Osteocyte (in vitro differentiated cells): ENCODE measurements at regions not wholly inside any gene's neighbourhood (a gene's known extent, or its start where the extent isn't known, plus 50 kb on each side); places are given as distances from the start of the nearest gene placed in this dataset.
A peak's percentile ranks its signal among the peaks of the same experiment; 100 is the strongest.

Source experiments
- DNase-seq: peaks from one replicate; pipeline ENCODE4 v3.0.0; 2021; ENCODE audit warnings: mixed read lengths; ENCODE audit not compliant: unreplicated experiment; ENCODE audit errors: extremely low spot score
- H3K27ac Mint-ChIP-seq: one replicate; pipeline ENCODE4 v1.8.0; 2021; ENCODE audit warnings: mild to moderate bottlenecking, mixed read lengths; ENCODE audit not compliant: unreplicated experiment
- H3K27me3 Mint-ChIP-seq: one replicate; pipeline ENCODE4 v1.8.0; 2021; ENCODE audit warnings: mixed read lengths; ENCODE audit not compliant: unreplicated experiment
- H3K36me3 Mint-ChIP-seq: one replicate; pipeline ENCODE4 v1.8.0; 2021; ENCODE audit warnings: mixed read lengths; ENCODE audit not compliant: unreplicated experiment
- H3K4me1 Mint-ChIP-seq: one replicate; pipeline ENCODE4 v1.8.0; 2021; ENCODE audit warnings: mixed read lengths; ENCODE audit not compliant: unreplicated experiment
- H3K4me3 Mint-ChIP-seq: one replicate; pipeline ENCODE4 v1.8.0; 2021; ENCODE audit warnings: mild to moderate bottlenecking, moderate library complexity, mixed read lengths; ENCODE audit not compliant: unreplicated experiment
- H3K9me3 Mint-ChIP-seq: one replicate; pipeline ENCODE4 v1.8.0; 2021; ENCODE audit warnings: mixed read lengths; ENCODE audit not compliant: unreplicated experiment
- CTCF ChIP-seq: fragments of 200-600 bp; sonication (generic); IDR thresholded peaks from 2 replicates; pipeline ENCODE4 v1.5.0; 2021; ENCODE audit warnings: antibody characterized with exemption, mild to moderate bottlenecking, moderate library complexity

- Mint-ChIP-seq H3K4me3 (no peak overlapping the region), H3K27me3 (no peaks in the 10 kb centered on the region), H3K36me3 (no peaks in the 10 kb centered on the region), H3K27ac (no peak overlapping the region), H3K4me1 (peaks cover 26% of the 10 kb centered on the region), H3K9me3 (no peaks in the 10 kb centered on the region)
- no peak for DNase-seq
- TF ChIP-seq CTCF = no peak
Measured at GRCh38 chr1:193412748-193413147, 226.3 kb upstream of the B3GALT2 start.

GRCh38 chr1:193411714-193412113, 225.3 kb upstream of the B3GALT2 start:
- H3K27ac Mint-ChIP-seq = no peak overlapping the region
- H3K4me3 Mint-ChIP-seq = no peak overlapping the region

GRCh38 chr1:193411215-193411614, 224.8 kb upstream of the B3GALT2 start:
- peaks cover 21% of the 10 kb centered on the region for H3K4me1 Mint-ChIP-seq
- H3K27ac Mint-ChIP-seq = no peak overlapping the region
- H3K9me3 Mint-ChIP-seq = no peaks in the 10 kb centered on the region
- H3K4me3 Mint-ChIP-seq = no peak overlapping the region
- no peaks in the 10 kb centered on the region for H3K27me3 Mint-ChIP-seq
- H3K36me3 Mint-ChIP-seq = no peaks in the 10 kb centered on the region
- no peak for TF ChIP-seq CTCF
- no peak for DNase-seq

More at GRCh38 chr1:193411714-193412113, 225.3 kb upstream of the B3GALT2 start:
- Mint-ChIP-seq H3K9me3 (no peaks in the 10 kb centered on the region), H3K27me3 (no peaks in the 10 kb centered on the region), H3K36me3 (no peaks in the 10 kb centered on the region), H3K4me1 (peaks cover 21% of the 10 kb centered on the region)
- DNase-seq = no peak
- TF ChIP-seq CTCF = no peak

- Mint-ChIP-seq H3K4me1 (peaks cover 21% of the 10 kb centered on the region), H3K27me3 (no peaks in the 10 kb centered on the region), H3K36me3 (no peaks in the 10 kb centered on the region), H3K4me3 (peak overlapping the region; percentile 28), H3K9me3 (peaks cover 4% of the 10 kb centered on the region), H3K27ac (peak overlapping the region; percentile 70)
- DNase-seq = no peak
- no peak for TF ChIP-seq CTCF
Measured at GRCh38 chr1:193408782-193409293, 222.4 kb upstream of the B3GALT2 start.

- Mint-ChIP-seq H3K4me3 (no peak overlapping the region), H3K36me3 (no peaks in the 10 kb centered on the region), H3K27me3 (no peaks in the 10 kb centered on the region), H3K9me3 (peaks cover 4% of the 10 kb centered on the region), H3K27ac (no peak overlapping the region), H3K4me1 (peaks cover 16% of the 10 kb centered on the region)
- TF ChIP-seq CTCF = peak; percentile 80
- DNase-seq = no peak
Measured at GRCh38 chr1:193406901-193407300, 220.5 kb upstream of the B3GALT2 start.
